Osteoblast (primary cell): ENCODE measurements at regions not wholly inside any gene's neighbourhood (a gene's known extent, or its start where the extent isn't known, plus 50 kb on each side); places are given as distances from the start of the nearest gene placed in this dataset.

ENCODE experiments used
- DNase-seq: peaks from one replicate; pipeline ENCODE4 v3.0.0; 2011; ENCODE audit warnings: low spot score, mixed read lengths; ENCODE audit not compliant: insufficient read length; ENCODE audit errors: missing footprints
- H2AFZ ChIP-seq: 2 replicates; pipeline ENCODE4 v1.6.0; 2011; ENCODE audit warnings: mild to moderate bottlenecking, low read length
- H3K27ac ChIP-seq: 2 replicates; pipeline ENCODE4 v1.5.1; 2011; ENCODE audit warnings: mild to moderate bottlenecking, low read depth, low read length, moderate library complexity
- H3K27me3 ChIP-seq: 2 replicates; pipeline ENCODE4 v1.6.0; 2012; ENCODE audit warnings: mild to moderate bottlenecking, control low read depth, inconsistent platforms, low read length, moderate library complexity; ENCODE audit not compliant: insufficient read depth
- H3K36me3 ChIP-seq: 2 replicates; pipeline ENCODE4 v1.5.1; 2011; ENCODE audit warnings: mild to moderate bottlenecking, low read length, control low read depth, moderate library complexity; ENCODE audit not compliant: insufficient read depth
- H3K4me1 ChIP-seq: 2 replicates; pipeline ENCODE4 v1.5.1; 2011; ENCODE audit warnings: mild to moderate bottlenecking, low read length, control low read depth, moderate library complexity; ENCODE audit not compliant: insufficient read depth
- H3K4me2 ChIP-seq: 2 replicates; pipeline ENCODE4 v1.6.0; 2011; ENCODE audit warnings: mild to moderate bottlenecking, low read length; ENCODE audit not compliant: insufficient read depth
- H3K4me3 ChIP-seq: fragments of 200-600 bp; sonication (generic); 3 replicates; pipeline ENCODE4 v1.5.1; 2012; ENCODE audit warnings: mild to moderate bottlenecking, low read length, inconsistent platforms; ENCODE audit not compliant: insufficient read depth
- H3K79me2 ChIP-seq: 2 replicates; pipeline ENCODE4 v1.6.0; 2012; ENCODE audit warnings: mild to moderate bottlenecking, low read length, control low read depth, inconsistent platforms; ENCODE audit not compliant: insufficient read depth
- H3K9me3 ChIP-seq: 2 replicates; pipeline ENCODE4 v1.5.1; 2011; ENCODE audit warnings: low read depth, low read length, control low read depth
- H4K20me1 ChIP-seq: 2 replicates; pipeline ENCODE4 v1.6.0; 2012; ENCODE audit warnings: mild to moderate bottlenecking, low read length, control low read depth; ENCODE audit not compliant: insufficient read depth
- TF ChIP-seq, protein P1 (sequence below): IDR thresholded peaks from 2 replicates; pipeline ENCODE4 v1.5.1; 2011; ENCODE audit warnings: mild to moderate bottlenecking, low read depth, low read length, moderate library complexity; ENCODE audit errors: extremely low read depth

DNA sequence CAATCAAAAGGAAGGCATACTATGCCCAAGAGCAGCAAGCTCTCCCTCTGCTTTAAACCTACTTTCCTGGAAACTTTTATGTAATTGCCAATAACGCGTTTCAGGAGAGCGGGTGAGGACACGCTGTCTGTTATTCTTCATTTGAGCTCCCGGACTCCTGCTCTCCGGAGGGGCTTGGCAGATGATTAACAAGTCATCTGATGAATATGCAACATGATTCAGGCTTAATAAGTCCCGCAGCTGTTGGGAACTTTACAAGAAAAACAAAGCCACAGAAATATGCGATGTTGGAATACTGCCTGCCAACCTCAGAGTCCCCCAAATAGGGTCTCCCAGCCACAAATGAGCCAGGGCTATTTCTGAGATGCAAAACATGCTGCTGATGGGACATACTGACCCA lies 348.0 kb downstream of the GPAM start:
- Histone ChIP-seq H3K4me1 (peaks cover 10% of the 10 kb centered on the region), H3K36me3 (no peaks in the 10 kb centered on the region), H3K4me3 (no peak overlapping the region), H2AFZ (peak overlapping the region; percentile 29), H3K9me3 (no peaks in the 10 kb centered on the region), H3K27me3 (no peaks in the 10 kb centered on the region), H4K20me1 (no peaks in the 10 kb centered on the region), H3K79me2 (no peaks in the 10 kb centered on the region), H3K27ac (no peak overlapping the region), H3K4me2 (peak overlapping the region; percentile 55)
- TF ChIP-seq, protein P1, sequence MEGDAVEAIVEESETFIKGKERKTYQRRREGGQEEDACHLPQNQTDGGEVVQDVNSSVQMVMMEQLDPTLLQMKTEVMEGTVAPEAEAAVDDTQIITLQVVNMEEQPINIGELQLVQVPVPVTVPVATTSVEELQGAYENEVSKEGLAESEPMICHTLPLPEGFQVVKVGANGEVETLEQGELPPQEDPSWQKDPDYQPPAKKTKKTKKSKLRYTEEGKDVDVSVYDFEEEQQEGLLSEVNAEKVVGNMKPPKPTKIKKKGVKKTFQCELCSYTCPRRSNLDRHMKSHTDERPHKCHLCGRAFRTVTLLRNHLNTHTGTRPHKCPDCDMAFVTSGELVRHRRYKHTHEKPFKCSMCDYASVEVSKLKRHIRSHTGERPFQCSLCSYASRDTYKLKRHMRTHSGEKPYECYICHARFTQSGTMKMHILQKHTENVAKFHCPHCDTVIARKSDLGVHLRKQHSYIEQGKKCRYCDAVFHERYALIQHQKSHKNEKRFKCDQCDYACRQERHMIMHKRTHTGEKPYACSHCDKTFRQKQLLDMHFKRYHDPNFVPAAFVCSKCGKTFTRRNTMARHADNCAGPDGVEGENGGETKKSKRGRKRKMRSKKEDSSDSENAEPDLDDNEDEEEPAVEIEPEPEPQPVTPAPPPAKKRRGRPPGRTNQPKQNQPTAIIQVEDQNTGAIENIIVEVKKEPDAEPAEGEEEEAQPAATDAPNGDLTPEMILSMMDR = no peak
- no peak for DNase-seq

DNA sequence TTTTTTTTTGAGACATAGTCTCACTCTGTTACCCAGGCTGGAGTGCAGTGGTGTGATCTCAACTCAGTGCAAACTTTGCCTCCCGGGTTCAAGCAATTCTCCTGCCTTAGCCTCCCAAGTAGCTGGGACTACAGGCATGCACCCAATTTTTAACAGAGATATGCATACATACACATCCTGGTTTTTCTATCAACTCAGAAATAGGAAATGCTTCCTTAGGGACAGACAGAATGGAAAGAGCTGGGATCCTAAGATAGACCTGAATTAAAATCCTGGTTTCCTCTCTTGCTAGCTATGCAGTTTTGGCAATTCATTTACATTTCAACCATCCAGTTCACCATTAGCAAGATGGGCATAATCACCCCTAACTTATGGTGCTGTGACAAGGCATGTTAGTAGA lies 347.5 kb downstream of the GPAM start:
- no peak overlapping the region for H3K27ac ChIP-seq
- peak overlapping the region; percentile 55 for H3K4me2 ChIP-seq
- H3K79me2 ChIP-seq = no peaks in the 10 kb centered on the region
- no peak for DNase-seq
- no peak overlapping the region for H2AFZ ChIP-seq
- TF ChIP-seq, protein P1 = no peak
- no peaks in the 10 kb centered on the region for H3K27me3 ChIP-seq
- no peaks in the 10 kb centered on the region for H3K36me3 ChIP-seq
- no peaks in the 10 kb centered on the region for H4K20me1 ChIP-seq
- peaks cover 10% of the 10 kb centered on the region for H3K4me1 ChIP-seq
- no peaks in the 10 kb centered on the region for H3K9me3 ChIP-seq
- no peak overlapping the region for H3K4me3 ChIP-seq

DNA sequence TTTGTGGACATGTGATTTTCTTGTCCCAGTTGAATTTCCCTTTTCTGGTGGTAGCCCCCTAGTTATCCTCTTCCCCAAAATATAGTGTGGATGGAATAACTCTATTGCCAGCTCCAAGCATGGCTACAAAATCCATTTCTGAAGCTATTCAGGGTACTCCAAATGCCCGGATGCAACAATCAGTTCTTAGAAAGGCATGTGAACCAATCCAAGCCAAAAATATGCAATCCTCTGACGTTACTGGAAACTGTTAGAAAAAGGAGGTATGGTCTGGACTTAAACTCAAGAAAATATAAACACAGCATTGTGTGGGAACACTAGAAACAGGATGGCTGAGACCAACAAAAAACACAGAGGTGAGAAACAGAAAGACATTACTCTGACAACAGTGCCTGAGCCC lies 347.0 kb downstream of the GPAM start:
- TF ChIP-seq, protein P1 = no peak
- Histone ChIP-seq H2AFZ (no peak overlapping the region), H3K9me3 (no peaks in the 10 kb centered on the region), H4K20me1 (no peaks in the 10 kb centered on the region), H3K4me3 (no peak overlapping the region), H3K36me3 (no peaks in the 10 kb centered on the region), H3K4me1 (peaks cover 10% of the 10 kb centered on the region), H3K4me2 (no peak overlapping the region), H3K27me3 (no peaks in the 10 kb centered on the region), H3K79me2 (no peaks in the 10 kb centered on the region), H3K27ac (no peak overlapping the region)
- DNase-seq = no peak

DNA sequence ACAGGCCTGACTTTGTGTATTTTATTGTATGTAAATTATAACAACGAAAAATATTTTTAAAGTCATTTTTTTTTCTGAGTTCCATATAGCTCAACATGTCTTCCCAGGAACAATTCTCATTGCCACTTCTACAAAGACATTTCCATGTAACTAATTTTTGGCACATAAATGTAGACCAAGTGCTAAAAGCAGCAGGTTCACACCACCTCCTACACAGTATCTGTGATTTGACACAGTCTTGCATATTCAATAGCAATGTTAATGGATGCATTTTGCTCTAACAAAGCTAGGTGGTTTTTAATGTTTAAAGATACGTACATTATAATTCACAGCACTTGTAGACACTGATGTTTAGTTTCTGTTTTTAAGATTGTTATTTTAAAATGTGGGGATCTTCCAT lies 346.5 kb downstream of the GPAM start:
- H3K27me3 ChIP-seq = no peaks in the 10 kb centered on the region
- no peaks in the 10 kb centered on the region for H3K36me3 ChIP-seq
- H3K4me2 ChIP-seq = no peak overlapping the region
- H2AFZ ChIP-seq = no peak overlapping the region
- TF ChIP-seq, protein P1 = no peak
- H3K4me1 ChIP-seq = peaks cover 10% of the 10 kb centered on the region
- H3K4me3 ChIP-seq = no peak overlapping the region
- H3K79me2 ChIP-seq = no peaks in the 10 kb centered on the region
- no peak overlapping the region for H3K27ac ChIP-seq
- no peaks in the 10 kb centered on the region for H3K9me3 ChIP-seq
- DNase-seq = no peak
- H4K20me1 ChIP-seq = no peaks in the 10 kb centered on the region
